GM12878 (cell line): ENCODE measurements at regions not wholly inside any gene's neighbourhood (a gene's known extent, or its start where the extent isn't known, plus 50 kb on each side); places are given as distances from the start of the nearest gene placed in this dataset.

Source experiments
- ATAC-seq: fragments of 200-7000 bp; cut with Tn5 transposase; 3 replicates; pipeline ENCODE4 v1.9.1; 2020; ENCODE audit warnings: mild to moderate bottlenecking, moderate library complexity
- BruUV-seq: library from RNA; stranded (reverse); fragments of 400-500 nt; replicated peaks from 2 replicates; lab custom pipeline; 2021; lab: Mats Ljungman, UMichigan
- CTCF ChIA-PET: fragments of 300-600 bp; sonication (Branson Sonifier 250); formaldehyde crosslinking; extraction: SDS; loops from one replicate; lab custom pipeline; 2021; ENCODE audit warnings: inconsistent platforms; lab: Yijun Ruan, JAX
- POLR2A ChIA-PET: fragments of 350-600 bp; formaldehyde crosslinking; extraction: SDS; loops from one replicate; lab custom pipeline; 2021; ENCODE audit warnings: inconsistent platforms; lab: Charles Lee
- RAD21 ChIA-PET: fragments of 300-600 bp; sonication (Branson Sonifier 250); formaldehyde crosslinking; loops from one replicate; lab custom pipeline; 2023; ENCODE audit warnings: antibody characterized with exemption; ENCODE audit not compliant: unreplicated experiment; lab: Charles Lee
- SMC1A ChIA-PET: fragments of 300-600 bp; sonication (Branson Sonifier 250); formaldehyde crosslinking; loops from one replicate; lab custom pipeline; 2023; ENCODE audit not compliant: unreplicated experiment, uncharacterized antibody; lab: Charles Lee
- DNase-seq: peaks from one replicate; pipeline ENCODE4 v3.0.0-alpha.2; 2011; ENCODE audit warnings: low read depth, low spot score
- FAIRE-seq: peaks from 3 replicates; lab custom pipeline; 2011; peaks lifted over from hg19 to GRCh38; lab: Jason Lieb, UNC
- H2AFZ ChIP-seq: 2 replicates; pipeline ENCODE4 v1.6.0; 2011; ENCODE audit warnings: low read depth, low read length, control low read depth; ENCODE audit not compliant: control insufficient read depth
- H3K27ac ChIP-seq: 2 replicates; pipeline ENCODE4 v1.5.1; 2011; ENCODE audit warnings: control low read depth; ENCODE audit not compliant: control insufficient read depth, insufficient read depth
- H3K27me3 ChIP-seq, 2 experiments: replicated peaks in 1 of 2; 2 replicates each; pipeline versions ENCODE4 v1.6.0 to v1.6.1; 2011; ENCODE audit warnings: low read length in 1 of 2; ENCODE audit not compliant: control insufficient read depth in 2 of 2, insufficient read depth in 2 of 2
- H3K36me3 ChIP-seq, 2 experiments: 2 replicates each; pipeline ENCODE4 v1.5.1; 2011; ENCODE audit warnings: low read length in 1 of 2; ENCODE audit not compliant: control insufficient read depth in 2 of 2, insufficient read depth in 2 of 2
- H3K4me1 ChIP-seq: 2 replicates; pipeline ENCODE4 v1.6.1; 2011; ENCODE audit warnings: mild to moderate bottlenecking, low read length, moderate library complexity, mixed read lengths; ENCODE audit not compliant: control insufficient read depth, insufficient read depth
- H3K4me2 ChIP-seq: 2 replicates; pipeline ENCODE4 v1.6.0; 2011; ENCODE audit warnings: control low read depth; ENCODE audit not compliant: control insufficient read depth, insufficient read depth
- H3K4me3 ChIP-seq: fragments of 200-600 bp; sonication (generic); 2 replicates; pipeline ENCODE4 v1.5.1; 2016
- H3K79me2 ChIP-seq: 2 replicates; pipeline ENCODE4 v1.6.0; 2011; ENCODE audit warnings: low read length; ENCODE audit not compliant: control insufficient read depth, insufficient read depth
- H3K9ac ChIP-seq: 2 replicates; pipeline ENCODE4 v1.8.0; 2011; ENCODE audit warnings: low read length, control low read depth, mixed read lengths; ENCODE audit not compliant: control insufficient read depth, insufficient read depth
- H3K9me3 ChIP-seq: replicated peaks from 3 replicates; pipeline ENCODE4 v1.5.1; 2011; ENCODE audit warnings: mild to moderate bottlenecking, low read length; ENCODE audit not compliant: control insufficient read depth, insufficient read depth
- H4K20me1 ChIP-seq: 2 replicates; pipeline ENCODE4 v1.6.0; 2011; ENCODE audit not compliant: control insufficient read depth, insufficient read depth
- BACH1 ChIP-seq: fragments of 450-650 bp; IDR thresholded peaks from 2 replicates; pipeline ENCODE4 v1.6.1; 2017; ENCODE audit warnings: mild to moderate bottlenecking, borderline replicate concordance
- CBX3 ChIP-seq: fragments of 200-600 bp; sonication (generic); IDR thresholded peaks from 2 replicates; pipeline ENCODE4 v1.6.1; 2016; ENCODE audit warnings: low read depth, borderline replicate concordance
- CREM ChIP-seq: IDR thresholded peaks from 2 replicates; pipeline ENCODE4 v1.6.1; 2014; ENCODE audit warnings: antibody characterized with exemption, low read depth
- ESRRA ChIP-seq: IDR thresholded peaks from 2 replicates; pipeline ENCODE4 v1.6.1; 2012; ENCODE audit warnings: mild to moderate bottlenecking, low read length, improper control_type of control experiment
- EZH2 ChIP-seq: IDR thresholded peaks from 2 replicates; pipeline ENCODE4 v1.6.1; 2012; ENCODE audit warnings: low read depth, mild to moderate bottlenecking, control low read depth, inconsistent platforms, low read length, borderline replicate concordance; ENCODE audit not compliant: control insufficient read depth
- NR2C1 ChIP-seq: fragments of 450-650 bp; IDR thresholded peaks from 2 replicates; pipeline ENCODE4 v1.6.1; 2017; ENCODE audit warnings: antibody characterized with exemption, mild to moderate bottlenecking, moderate library complexity
- NRF1 ChIP-seq: conservative IDR thresholded peaks from 2 replicates; pipeline ENCODE4 v1.6.1; 2011; ENCODE audit warnings: mild to moderate bottlenecking, low read depth, low read length, improper control_type of control experiment
- POU2F2 ChIP-seq: IDR thresholded peaks from 3 replicates; pipeline ENCODE4 v1.6.1; 2011; ENCODE audit warnings: low read depth, mild to moderate bottlenecking, low read length, borderline replicate concordance
- RAD51 ChIP-seq: fragments of 450-650 bp; IDR thresholded peaks from 2 replicates; pipeline ENCODE4 v1.6.1; 2016; ENCODE audit warnings: moderate library complexity, mild to moderate bottlenecking, inconsistent platforms
- RCOR1 ChIP-seq: conservative IDR thresholded peaks from 2 replicates; pipeline ENCODE4 v1.6.1; 2012; ENCODE audit warnings: low read depth, low read length, improper control_type of control experiment
- SIN3A ChIP-seq: IDR thresholded peaks from 2 replicates; pipeline ENCODE4 v1.6.1; 2012; ENCODE audit warnings: low read depth, low read length, improper control_type of control experiment
- SIX5 ChIP-seq: IDR thresholded peaks from 2 replicates; pipeline ENCODE4 v1.6.1; 2011; ENCODE audit warnings: mild to moderate bottlenecking, low read depth, low read length, moderate library complexity; ENCODE audit not compliant: severe bottlenecking
- SMC3 ChIP-seq: IDR thresholded peaks from 2 replicates; pipeline ENCODE4 v1.6.1; 2011; ENCODE audit warnings: low read length, improper control_type of control experiment, borderline replicate concordance
- TAF1 ChIP-seq: IDR thresholded peaks from 2 replicates; pipeline ENCODE4 v1.6.1; 2011; ENCODE audit warnings: mild to moderate bottlenecking, low read depth, low read length, borderline replicate concordance
- TCF3 ChIP-seq: IDR thresholded peaks from 2 replicates; pipeline ENCODE4 v1.6.1; 2012; ENCODE audit warnings: low read depth, mild to moderate bottlenecking, low read length, borderline replicate concordance; ENCODE audit not compliant: insufficient read depth
- WRNIP1 ChIP-seq: IDR thresholded peaks from 2 replicates; pipeline ENCODE4 v1.6.1; 2011; ENCODE audit warnings: low read depth, low read length, improper control_type of control experiment, borderline replicate concordance
- ZSCAN29 ChIP-seq: fragments of 450-650 bp; IDR thresholded peaks from 2 replicates; pipeline ENCODE4 v1.6.1; 2017; ENCODE audit warnings: mild to moderate bottlenecking, moderate library complexity
- WGBS: methylation state at CpG from one replicate; pipeline ENCODE4 v1.1.6; 2016; ENCODE audit warnings: low lambda C conversion rate; ENCODE audit not compliant: insufficient replicate concordance, insufficient coverage; ENCODE audit errors: missing lambda C conversion rate; 5-methylcytosine and 5-hydroxymethylcytosine counted together
- in situ Hi-C: fragments of 300-500 bp; cut with MboI; formaldehyde crosslinking; loops from 9 replicates; pipeline ENCODE4 v1.14.3; 2018; ENCODE audit warnings: mixed read lengths
- intact Hi-C: fragments of 100-400 bp; cut with micrococcal nuclease; formaldehyde crosslinking; loops from one replicate; pipeline ENCODE4 v1.14.2; 2022; ENCODE audit not compliant: unreplicated experiment
- TF ChIP-seq, protein P1 (sequence below): fragments of 150-350 bp; IDR thresholded peaks from 2 replicates; pipeline ENCODE4 v1.6.1; 2014; ENCODE audit warnings: mild to moderate bottlenecking, low read depth, low read length
- TF ChIP-seq, protein P2 (sequence below): IDR thresholded peaks from 2 replicates; pipeline ENCODE4 v1.6.1; 2012; ENCODE audit warnings: low read depth, low read length, improper control_type of control experiment
- TF ChIP-seq, protein P3 (sequence below): fragments of 150-350 bp; IDR thresholded peaks from 2 replicates; pipeline ENCODE4 v1.6.1; 2016; ENCODE audit warnings: low read depth, low read length

DNA sequence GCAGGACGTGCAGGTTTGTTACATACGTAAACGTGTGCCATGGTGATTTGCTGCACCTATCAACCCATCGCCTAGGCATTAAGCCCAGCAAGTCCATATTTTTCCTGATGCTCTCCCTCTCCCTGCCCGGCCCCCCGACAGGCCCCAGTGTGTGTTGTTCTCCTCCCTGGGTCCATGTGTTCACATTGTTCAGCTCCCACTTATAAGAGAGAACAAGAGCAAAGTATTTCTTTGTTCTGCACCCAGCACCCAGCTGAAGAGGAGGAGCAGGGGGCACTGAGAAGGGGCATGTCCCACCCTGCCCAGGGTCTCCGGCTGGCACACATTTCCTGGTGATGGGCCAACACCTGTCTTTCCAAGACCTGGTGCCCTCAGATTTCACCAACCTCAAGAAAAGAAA lies 251.1 kb upstream of the ARID1B start:
- 37% methylated on average over 7 of the region's 7 CpGs for WGBS
- ChIA-PET SMC1A (no interaction called here), RAD21 (no interaction called here), CTCF (no interaction called here), POLR2A (no interaction called here)
- Histone ChIP-seq H3K4me1 (no peaks in the 10 kb centered on the region), H3K79me2 (no peaks in the 10 kb centered on the region), H4K20me1 (no peaks in the 10 kb centered on the region), H3K27ac (no peak overlapping the region), H3K36me3 (no peaks in the 10 kb centered on the region), H3K9me3 (no peaks in the 10 kb centered on the region), H3K27me3 (no peaks in the 10 kb centered on the region), H2AFZ (no peak overlapping the region), H3K4me2 (no peak overlapping the region), H3K4me3 (no peak overlapping the region), H3K9ac (no peak overlapping the region)
- DNase-seq (no peak), ATAC-seq (no peak), FAIRE-seq (no peak)
- TF ChIP-seq SMC3 (no peak), NR2C1 (no peak), ZSCAN29 (no peak), RAD51 (no peak), TCF3 (no peak), SIN3A (no peak), SIX5 (no peak), RCOR1 (no peak), CREM (no peak), EZH2 (no peak), ESRRA (no peak), BACH1 (no peak), POU2F2 (no peak), NRF1 (no peak), CBX3 (no peak), TAF1 (no peak), WRNIP1 (no peak)
- TF ChIP-seq, protein P1, sequence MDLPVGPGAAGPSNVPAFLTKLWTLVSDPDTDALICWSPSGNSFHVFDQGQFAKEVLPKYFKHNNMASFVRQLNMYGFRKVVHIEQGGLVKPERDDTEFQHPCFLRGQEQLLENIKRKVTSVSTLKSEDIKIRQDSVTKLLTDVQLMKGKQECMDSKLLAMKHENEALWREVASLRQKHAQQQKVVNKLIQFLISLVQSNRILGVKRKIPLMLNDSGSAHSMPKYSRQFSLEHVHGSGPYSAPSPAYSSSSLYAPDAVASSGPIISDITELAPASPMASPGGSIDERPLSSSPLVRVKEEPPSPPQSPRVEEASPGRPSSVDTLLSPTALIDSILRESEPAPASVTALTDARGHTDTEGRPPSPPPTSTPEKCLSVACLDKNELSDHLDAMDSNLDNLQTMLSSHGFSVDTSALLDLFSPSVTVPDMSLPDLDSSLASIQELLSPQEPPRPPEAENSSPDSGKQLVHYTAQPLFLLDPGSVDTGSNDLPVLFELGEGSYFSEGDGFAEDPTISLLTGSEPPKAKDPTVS: no peak
- TF ChIP-seq, protein P2, sequence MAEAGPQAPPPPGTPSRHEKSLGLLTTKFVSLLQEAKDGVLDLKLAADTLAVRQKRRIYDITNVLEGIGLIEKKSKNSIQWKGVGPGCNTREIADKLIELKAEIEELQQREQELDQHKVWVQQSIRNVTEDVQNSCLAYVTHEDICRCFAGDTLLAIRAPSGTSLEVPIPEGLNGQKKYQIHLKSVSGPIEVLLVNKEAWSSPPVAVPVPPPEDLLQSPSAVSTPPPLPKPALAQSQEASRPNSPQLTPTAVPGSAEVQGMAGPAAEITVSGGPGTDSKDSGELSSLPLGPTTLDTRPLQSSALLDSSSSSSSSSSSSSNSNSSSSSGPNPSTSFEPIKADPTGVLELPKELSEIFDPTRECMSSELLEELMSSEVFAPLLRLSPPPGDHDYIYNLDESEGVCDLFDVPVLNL: no peak
- TF ChIP-seq, protein P3, sequence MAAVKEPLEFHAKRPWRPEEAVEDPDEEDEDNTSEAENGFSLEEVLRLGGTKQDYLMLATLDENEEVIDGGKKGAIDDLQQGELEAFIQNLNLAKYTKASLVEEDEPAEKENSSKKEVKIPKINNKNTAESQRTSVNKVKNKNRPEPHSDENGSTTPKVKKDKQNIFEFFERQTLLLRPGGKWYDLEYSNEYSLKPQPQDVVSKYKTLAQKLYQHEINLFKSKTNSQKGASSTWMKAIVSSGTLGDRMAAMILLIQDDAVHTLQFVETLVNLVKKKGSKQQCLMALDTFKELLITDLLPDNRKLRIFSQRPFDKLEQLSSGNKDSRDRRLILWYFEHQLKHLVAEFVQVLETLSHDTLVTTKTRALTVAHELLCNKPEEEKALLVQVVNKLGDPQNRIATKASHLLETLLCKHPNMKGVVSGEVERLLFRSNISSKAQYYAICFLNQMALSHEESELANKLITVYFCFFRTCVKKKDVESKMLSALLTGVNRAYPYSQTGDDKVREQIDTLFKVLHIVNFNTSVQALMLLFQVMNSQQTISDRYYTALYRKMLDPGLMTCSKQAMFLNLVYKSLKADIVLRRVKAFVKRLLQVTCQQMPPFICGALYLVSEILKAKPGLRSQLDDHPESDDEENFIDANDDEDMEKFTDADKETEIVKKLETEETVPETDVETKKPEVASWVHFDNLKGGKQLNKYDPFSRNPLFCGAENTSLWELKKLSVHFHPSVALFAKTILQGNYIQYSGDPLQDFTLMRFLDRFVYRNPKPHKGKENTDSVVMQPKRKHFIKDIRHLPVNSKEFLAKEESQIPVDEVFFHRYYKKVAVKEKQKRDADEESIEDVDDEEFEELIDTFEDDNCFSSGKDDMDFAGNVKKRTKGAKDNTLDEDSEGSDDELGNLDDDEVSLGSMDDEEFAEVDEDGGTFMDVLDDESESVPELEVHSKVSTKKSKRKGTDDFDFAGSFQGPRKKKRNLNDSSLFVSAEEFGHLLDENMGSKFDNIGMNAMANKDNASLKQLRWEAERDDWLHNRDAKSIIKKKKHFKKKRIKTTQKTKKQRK: no peak
- intact Hi-C loops: no loop called here
- in situ Hi-C loops: no loop called here
- BruUV-seq: no TSS peak
